ENCODE measurements at regions not wholly inside any gene's neighbourhood (a gene's known extent, or its start where the extent isn't known, plus 50 kb on each side); places are given as distances from the start of the nearest gene placed in this dataset.

DNA sequence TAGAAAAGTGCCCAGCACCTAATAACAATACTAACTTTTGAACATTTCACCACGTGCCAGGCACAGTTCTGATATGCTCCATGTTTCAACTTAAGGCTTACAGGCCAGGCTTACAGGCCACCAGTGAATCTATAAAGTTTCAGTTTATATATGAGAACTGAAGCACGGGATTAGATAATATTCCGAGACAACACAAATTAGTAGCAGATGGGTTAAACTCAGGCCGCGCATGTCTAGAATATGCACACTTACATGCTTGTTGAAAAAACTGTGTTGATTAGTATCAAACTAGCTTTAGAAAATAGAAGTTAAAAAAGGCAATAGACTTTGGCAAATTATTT, 587.9 kb downstream of the MTRR start:
- Histone ChIP-seq H3K36me3 (ENCODE audit: insufficient read depth, insufficient read length, low read length) (no peaks in the 10 kb centered on the region), H3K4me1 (ENCODE audit: insufficient read depth, insufficient read length) (no peaks in the 10 kb centered on the region), H3K9me3 (ENCODE audit: insufficient read depth, low read length) (no peaks in the 10 kb centered on the region; the same call in 1 of the 2 replicates), H3K27me3 (ENCODE audit: insufficient read depth, insufficient read length) (no peaks in the 10 kb centered on the region), H3K9ac (ENCODE audit: insufficient read length, low read depth) (no peak overlapping the region), H3K4me3 (ENCODE audit: insufficient read length, low read depth) (no peak overlapping the region)
- TF ChIP-seq ZNF274 (IDR thresholded peaks at IDR 0.05; ENCODE audit: low read depth, low read length) = no peak
- TF ChIP-seq SUZ12 (IDR thresholded peaks at IDR 0.05; ENCODE audit: extremely low read depth, insufficient read depth, insufficient read length) = no peak
- TF ChIP-seq YY1 (IDR thresholded peaks at IDR 0.05; ENCODE audit: insufficient read depth, insufficient read length) = no peak
- DNase-seq (ENCODE audit: low read depth, low spot score) = no peak

DNA sequence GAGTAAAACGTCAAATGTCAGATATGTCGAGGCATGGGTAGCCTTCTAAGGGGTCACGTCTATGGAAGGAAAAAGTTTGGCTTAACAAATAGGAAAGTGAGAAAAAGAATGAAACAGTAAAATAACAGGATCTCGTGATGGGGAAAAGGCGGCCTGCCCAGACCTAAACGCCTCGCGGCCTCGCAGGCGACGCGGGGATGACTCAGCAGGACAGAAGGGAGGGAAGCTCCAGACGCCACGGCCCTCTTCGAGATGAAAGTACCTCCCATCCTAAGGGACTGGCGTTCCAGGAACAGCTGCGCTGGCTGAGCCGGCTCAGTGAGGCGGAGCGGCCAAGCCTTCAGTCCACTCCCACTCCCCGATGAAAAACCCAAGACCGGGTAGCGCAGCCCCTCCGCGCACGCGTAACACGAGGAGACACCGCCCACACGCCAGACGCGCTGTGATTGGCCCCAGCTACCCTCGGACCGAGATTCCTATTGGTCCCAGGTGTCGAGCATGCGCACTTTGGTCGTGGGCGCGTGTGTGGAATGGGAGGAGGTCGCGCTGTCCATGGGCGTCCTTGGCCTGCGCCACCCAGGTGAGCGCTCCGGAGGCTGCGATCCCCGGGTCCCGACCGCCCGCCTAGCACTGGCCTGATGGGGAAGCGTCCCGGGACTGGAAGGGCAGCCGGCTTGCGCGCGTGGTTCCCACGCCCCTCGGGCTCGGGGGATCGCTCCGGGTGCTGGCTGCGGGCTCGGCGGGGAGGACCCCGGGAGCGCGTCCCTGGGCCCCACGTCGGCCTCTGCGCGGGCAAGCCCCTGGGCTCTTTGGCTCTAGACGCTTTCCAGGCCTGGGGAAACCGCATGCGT, 588.5 kb downstream of the MTRR start:
- Histone ChIP-seq H3K27me3 (ENCODE audit: insufficient read depth, insufficient read length) (no peaks in the 10 kb centered on the region), H3K36me3 (ENCODE audit: insufficient read depth, insufficient read length, low read length) (no peaks in the 10 kb centered on the region), H3K4me3 (ENCODE audit: insufficient read length, low read depth) (no peak overlapping the region), H3K4me1 (ENCODE audit: insufficient read depth, insufficient read length) (no peaks in the 10 kb centered on the region), H3K9me3 (ENCODE audit: insufficient read depth, low read length) (no peaks in the 10 kb centered on the region; the same call in 1 of the 2 replicates), H3K9ac (ENCODE audit: insufficient read length, low read depth) (no peak overlapping the region)
- TF ChIP-seq ZNF274 (IDR thresholded peaks at IDR 0.05; ENCODE audit: low read depth, low read length) (no peak), SUZ12 (IDR thresholded peaks at IDR 0.05; ENCODE audit: extremely low read depth, insufficient read depth, insufficient read length) (no peak), YY1 (IDR thresholded peaks at IDR 0.05; ENCODE audit: insufficient read depth, insufficient read length) (no peak)
- no peak for DNase-seq (ENCODE audit: low read depth, low spot score)

DNA sequence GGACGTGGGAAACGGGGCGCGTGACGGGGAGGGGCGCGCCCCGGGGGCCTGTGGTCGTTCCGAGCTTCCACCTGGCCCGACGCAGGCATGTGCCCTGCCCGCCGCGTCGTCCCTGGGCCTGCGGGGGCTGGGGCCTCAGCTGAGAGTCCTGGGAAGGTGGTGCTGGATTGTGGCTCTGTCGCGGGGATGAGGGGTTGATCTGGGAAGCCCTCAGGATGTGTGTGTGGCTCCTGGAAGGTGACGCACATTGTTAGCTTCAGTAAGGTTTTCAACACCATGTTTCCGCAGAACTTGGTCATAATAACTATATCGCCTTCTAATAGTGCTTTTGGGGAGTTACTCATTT, 589.1 kb downstream of the MTRR start:
- TF ChIP-seq SUZ12 (IDR thresholded peaks at IDR 0.05; ENCODE audit: extremely low read depth, insufficient read depth, insufficient read length) = no peak
- TF ChIP-seq ZNF274 (IDR thresholded peaks at IDR 0.05; ENCODE audit: low read depth, low read length) = no peak
- TF ChIP-seq YY1 (IDR thresholded peaks at IDR 0.05; ENCODE audit: insufficient read depth, insufficient read length) = no peak
- no peak for DNase-seq (ENCODE audit: low read depth, low spot score)
- Histone ChIP-seq H3K9me3 (ENCODE audit: insufficient read depth, low read length) (no peaks in the 10 kb centered on the region; the same call in 1 of the 2 replicates), H3K36me3 (ENCODE audit: insufficient read depth, insufficient read length, low read length) (no peaks in the 10 kb centered on the region), H3K4me1 (ENCODE audit: insufficient read depth, insufficient read length) (no peaks in the 10 kb centered on the region), H3K27me3 (ENCODE audit: insufficient read depth, insufficient read length) (no peaks in the 10 kb centered on the region), H3K4me3 (ENCODE audit: insufficient read length, low read depth) (no peak overlapping the region), H3K9ac (ENCODE audit: insufficient read length, low read depth) (no peak overlapping the region)

DNA sequence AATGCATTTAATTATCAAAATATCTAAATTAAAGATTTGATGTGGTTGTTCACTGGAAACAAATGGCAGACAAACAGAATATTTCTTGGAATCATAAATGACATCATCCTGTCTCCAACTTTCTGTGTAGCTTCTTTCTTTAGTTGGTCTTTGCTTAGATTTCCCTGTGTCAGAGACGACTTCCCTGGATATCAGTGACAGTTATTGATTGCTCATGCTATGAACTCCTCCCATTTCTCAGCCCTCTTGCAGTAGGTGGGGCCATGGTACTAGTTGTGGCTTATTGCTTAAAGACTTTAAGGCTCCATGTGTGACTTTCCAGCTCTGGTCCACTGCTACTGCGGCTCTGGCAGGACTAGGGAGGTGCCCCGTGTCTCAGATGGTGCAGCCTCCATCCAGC, 592.6 kb downstream of the MTRR start:
- DNase-seq (ENCODE audit: low read depth, low spot score) = no peak
- no peak overlapping the region for H3K9ac ChIP-seq (ENCODE audit: insufficient read length, low read depth)
- no peak overlapping the region for H3K4me3 ChIP-seq (ENCODE audit: insufficient read length, low read depth)
- no peaks in the 10 kb centered on the region for H3K36me3 ChIP-seq (ENCODE audit: insufficient read depth, insufficient read length, low read length)
- TF ChIP-seq YY1 (IDR thresholded peaks at IDR 0.05; ENCODE audit: insufficient read depth, insufficient read length) = no peak
- no peak for TF ChIP-seq SUZ12 (IDR thresholded peaks at IDR 0.05; ENCODE audit: extremely low read depth, insufficient read depth, insufficient read length)
- no peak for TF ChIP-seq ZNF274 (IDR thresholded peaks at IDR 0.05; ENCODE audit: low read depth, low read length)
- H3K27me3 ChIP-seq (ENCODE audit: insufficient read depth, insufficient read length) = no peaks in the 10 kb centered on the region
- no peaks in the 10 kb centered on the region; the same call in 1 of the 2 replicates for H3K9me3 ChIP-seq (ENCODE audit: insufficient read depth, low read length)
- no peaks in the 10 kb centered on the region for H3K4me1 ChIP-seq (ENCODE audit: insufficient read depth, insufficient read length)

DNA sequence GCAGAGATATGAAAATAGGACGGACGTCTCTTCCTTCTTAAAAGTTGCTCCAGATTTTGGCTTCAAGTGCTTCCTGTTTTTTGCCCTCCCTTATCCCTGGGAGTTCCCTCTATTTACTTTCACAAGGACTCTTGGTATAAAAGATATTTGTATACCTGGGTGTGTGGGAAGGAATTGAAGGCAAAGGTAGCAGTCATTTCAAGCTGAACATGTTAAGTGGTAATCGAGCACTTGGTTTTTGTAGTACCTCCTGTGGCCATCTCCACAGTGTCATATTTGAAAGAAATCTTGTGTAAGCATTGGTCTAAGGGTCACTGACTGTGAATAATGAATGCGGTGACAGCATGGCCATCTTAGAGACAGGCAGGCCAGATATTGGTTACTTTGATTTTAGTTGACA, 593.6 kb downstream of the MTRR start:
- Histone ChIP-seq H3K9ac (ENCODE audit: insufficient read length, low read depth) (no peak overlapping the region), H3K36me3 (ENCODE audit: insufficient read depth, insufficient read length, low read length) (no peaks in the 10 kb centered on the region), H3K27me3 (ENCODE audit: insufficient read depth, insufficient read length) (no peaks in the 10 kb centered on the region), H3K9me3 (ENCODE audit: insufficient read depth, low read length) (no peaks in the 10 kb centered on the region), H3K4me3 (ENCODE audit: insufficient read length, low read depth) (no peak overlapping the region), H3K4me1 (ENCODE audit: insufficient read depth, insufficient read length) (no peaks in the 10 kb centered on the region)
- TF ChIP-seq YY1 (IDR thresholded peaks at IDR 0.05; ENCODE audit: insufficient read depth, insufficient read length) = no peak
- TF ChIP-seq ZNF274 (IDR thresholded peaks at IDR 0.05; ENCODE audit: low read depth, low read length) = no peak
- TF ChIP-seq SUZ12 (IDR thresholded peaks at IDR 0.05; ENCODE audit: extremely low read depth, insufficient read depth, insufficient read length) = no peak
- DNase-seq (ENCODE audit: low read depth, low spot score) = no peak

DNA sequence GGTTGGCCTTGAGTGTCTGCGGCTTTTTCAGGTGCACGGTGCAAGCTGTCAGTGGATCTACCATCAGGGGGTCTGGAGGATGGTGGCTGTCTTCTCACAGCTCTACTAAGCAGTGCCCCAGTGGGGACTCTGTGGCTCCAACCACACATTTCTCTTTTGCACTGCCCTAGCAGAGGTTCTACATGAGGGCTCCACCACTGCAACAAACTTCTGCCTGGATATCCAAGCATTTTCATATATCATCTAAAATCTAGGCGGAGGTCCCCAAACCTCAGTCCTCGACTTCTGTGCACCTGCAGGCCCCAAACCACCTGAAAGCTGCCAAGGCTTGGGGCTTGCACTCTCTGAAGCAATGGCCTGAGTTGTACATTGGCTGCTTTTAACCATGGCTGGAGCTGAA, 601.5 kb downstream of the MTRR start:
- TF ChIP-seq SUZ12 (IDR thresholded peaks at IDR 0.05; ENCODE audit: extremely low read depth, insufficient read depth, insufficient read length) (no peak), ZNF274 (IDR thresholded peaks at IDR 0.05; ENCODE audit: low read depth, low read length) (no peak), YY1 (IDR thresholded peaks at IDR 0.05; ENCODE audit: insufficient read depth, insufficient read length) (no peak)
- no peak overlapping the region for H3K4me3 ChIP-seq (ENCODE audit: insufficient read length, low read depth)

DNA sequence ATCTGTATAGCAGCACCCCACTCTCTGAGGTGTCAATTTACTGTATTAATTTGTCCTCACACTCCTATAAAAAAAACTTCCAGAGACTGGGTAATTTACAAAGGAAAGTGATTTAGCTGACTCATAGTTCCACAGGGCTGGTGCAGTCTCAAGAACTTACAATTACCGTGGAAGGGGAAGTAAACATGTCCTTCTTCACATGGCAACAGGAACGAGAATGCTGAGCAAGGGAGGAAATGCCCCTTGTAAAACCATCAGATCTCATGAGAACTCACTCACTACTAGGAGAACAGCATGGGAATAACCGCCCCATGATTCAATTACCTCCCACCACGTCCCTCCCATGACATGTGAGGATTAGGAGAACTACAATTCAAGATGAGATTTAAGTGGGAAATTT, 602.6 kb downstream of the MTRR start:
- Histone ChIP-seq H3K9ac (ENCODE audit: insufficient read length, low read depth) (no peak overlapping the region), H3K4me3 (ENCODE audit: insufficient read length, low read depth) (no peak overlapping the region), H3K4me1 (ENCODE audit: insufficient read depth, insufficient read length) (no peaks in the 10 kb centered on the region), H3K9me3 (ENCODE audit: insufficient read depth, low read length) (peaks cover 28% of the 10 kb centered on the region; the same call in 1 of the 2 replicates), H3K27me3 (ENCODE audit: insufficient read depth, insufficient read length) (no peaks in the 10 kb centered on the region), H3K36me3 (ENCODE audit: insufficient read depth, insufficient read length, low read length) (no peaks in the 10 kb centered on the region)
- no peak for DNase-seq (ENCODE audit: low read depth, low spot score)
- no peak for TF ChIP-seq ZNF274 (IDR thresholded peaks at IDR 0.05; ENCODE audit: low read depth, low read length)
- no peak for TF ChIP-seq SUZ12 (IDR thresholded peaks at IDR 0.05; ENCODE audit: extremely low read depth, insufficient read depth, insufficient read length)
- no peak for TF ChIP-seq YY1 (IDR thresholded peaks at IDR 0.05; ENCODE audit: insufficient read depth, insufficient read length)

More for the DNA sequence above, 601.5 kb downstream of the MTRR start:
- H3K9ac ChIP-seq (ENCODE audit: insufficient read length, low read depth) = no peak overlapping the region
- H3K27me3 ChIP-seq (ENCODE audit: insufficient read depth, insufficient read length) = no peaks in the 10 kb centered on the region
- peaks cover 28% of the 10 kb centered on the region; the same call in 1 of the 2 replicates for H3K9me3 ChIP-seq (ENCODE audit: insufficient read depth, low read length)
- H3K36me3 ChIP-seq (ENCODE audit: insufficient read depth, insufficient read length, low read length) = no peaks in the 10 kb centered on the region
- no peaks in the 10 kb centered on the region for H3K4me1 ChIP-seq (ENCODE audit: insufficient read depth, insufficient read length)
- no peak for DNase-seq (ENCODE audit: low read depth, low spot score)
